ENCODE measurements at regions not wholly inside any gene's neighbourhood (a gene's known extent, or its start where the extent isn't known, plus 50 kb on each side); places are given as distances from the start of the nearest gene placed in this dataset.

DNA sequence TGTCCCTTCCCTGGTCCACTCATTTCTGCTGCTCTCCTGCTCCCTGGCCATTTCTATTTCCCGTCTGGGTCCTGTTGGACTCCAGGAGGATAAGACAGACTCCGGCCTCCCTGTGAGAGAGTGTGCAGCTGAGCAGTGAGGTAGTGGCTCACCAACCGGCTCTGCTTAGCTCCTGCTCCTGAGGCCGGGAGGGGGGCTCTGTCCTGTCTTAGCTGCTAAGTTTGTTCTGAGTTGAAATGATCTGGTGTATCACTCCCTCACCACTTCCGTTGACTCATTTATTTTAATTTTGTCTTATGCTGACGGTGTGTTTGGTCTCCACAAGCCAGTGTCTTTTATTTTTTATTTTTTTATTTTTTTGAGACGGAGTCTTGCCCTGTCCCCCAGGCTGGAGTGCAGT, 148.5 kb upstream of the PDE10A start:
- H3K4me1 Mint-ChIP-seq: peaks cover 4% of the 10 kb centered on the region
- H3K27me3 Mint-ChIP-seq (ENCODE audit: insufficient read depth, low read depth): peaks cover 9% of the 10 kb centered on the region
- Histone ChIP-seq H4K20me1 (ENCODE audit: low read depth) (no peaks in the 10 kb centered on the region), H3F3A (ENCODE audit: low read depth) (no peaks in the 10 kb centered on the region), H3K27me3 (peaks cover 12% of the 10 kb centered on the region), H3K4me3 (no peak overlapping the region), H3K4me2 (no peak overlapping the region), H3K4me1 (no peaks in the 10 kb centered on the region), H3K9ac (no peak overlapping the region), H3K79me2 (ENCODE audit: low read depth) (no peaks in the 10 kb centered on the region), H3K27ac (no peak overlapping the region), H3K36me3 (no peaks in the 10 kb centered on the region), H2AFZ (replicated peaks) (no peak overlapping the region), H3K9me3 (ENCODE audit: low read depth) (no peaks in the 10 kb centered on the region)
- no peak for DNase-seq (ENCODE audit: low spot score)
- no peak overlapping the region for H3K27ac Mint-ChIP-seq
- H3K36me3 Mint-ChIP-seq: no peaks in the 10 kb centered on the region
- TF ChIP-seq CTCF (IDR thresholded peaks at IDR 0.05) (no peak), EZH2phosphoT487 (IDR thresholded peaks at IDR 0.05) (no peak), EZH2 (IDR thresholded peaks at IDR 0.05) (no peak)
- peaks cover 11% of the 10 kb centered on the region for H3K9me3 Mint-ChIP-seq
- no peak overlapping the region for H3K4me3 Mint-ChIP-seq

DNA sequence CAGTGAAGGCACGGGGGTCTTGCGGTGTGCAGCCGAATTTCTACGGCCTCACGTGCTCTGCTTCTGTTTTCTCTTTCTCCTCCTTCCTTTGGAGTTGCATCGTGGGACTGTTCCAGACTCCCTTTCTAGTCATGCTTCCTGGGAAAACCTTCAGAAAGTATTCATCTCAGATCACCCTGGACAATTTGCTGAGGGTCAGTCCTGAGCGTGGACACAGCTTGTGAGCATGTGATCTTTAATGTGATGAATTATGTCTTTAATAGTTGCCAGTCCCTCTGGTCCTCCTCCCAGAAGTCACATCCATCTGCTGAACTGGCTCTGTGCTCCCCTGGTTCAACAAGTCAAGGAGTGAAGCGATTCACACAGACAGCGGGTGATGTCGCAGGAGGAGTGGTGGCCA, 145.0 kb upstream of the PDE10A start:
- H3K79me2 ChIP-seq (ENCODE audit: low read depth): no peaks in the 10 kb centered on the region
- H3F3A ChIP-seq (ENCODE audit: low read depth): no peaks in the 10 kb centered on the region
- H3K27me3 ChIP-seq: peaks cover 47% of the 10 kb centered on the region
- no peak overlapping the region for H3K4me2 ChIP-seq
- peaks cover 9% of the 10 kb centered on the region for H3K4me1 ChIP-seq
- no peak for DNase-seq (ENCODE audit: low spot score)
- H3K4me3 Mint-ChIP-seq: no peak overlapping the region
- H3K9me3 ChIP-seq (ENCODE audit: low read depth): no peaks in the 10 kb centered on the region
- H3K27me3 Mint-ChIP-seq (ENCODE audit: insufficient read depth, low read depth): peaks cover 8% of the 10 kb centered on the region
- H3K4me3 ChIP-seq: no peak overlapping the region
- H3K9ac ChIP-seq: no peak overlapping the region
- H3K36me3 ChIP-seq: no peaks in the 10 kb centered on the region
- H3K9me3 Mint-ChIP-seq: peaks cover 14% of the 10 kb centered on the region
- TF ChIP-seq EZH2 (IDR thresholded peaks at IDR 0.05): no peak
- no peaks in the 10 kb centered on the region for H4K20me1 ChIP-seq (ENCODE audit: low read depth)
- H3K4me1 Mint-ChIP-seq: peaks cover 4% of the 10 kb centered on the region
- no peak overlapping the region for H3K27ac ChIP-seq
- H3K27ac Mint-ChIP-seq: no peak overlapping the region
- peaks cover 1% of the 10 kb centered on the region for H3K36me3 Mint-ChIP-seq
- H2AFZ ChIP-seq (replicated peaks): no peak overlapping the region

DNA sequence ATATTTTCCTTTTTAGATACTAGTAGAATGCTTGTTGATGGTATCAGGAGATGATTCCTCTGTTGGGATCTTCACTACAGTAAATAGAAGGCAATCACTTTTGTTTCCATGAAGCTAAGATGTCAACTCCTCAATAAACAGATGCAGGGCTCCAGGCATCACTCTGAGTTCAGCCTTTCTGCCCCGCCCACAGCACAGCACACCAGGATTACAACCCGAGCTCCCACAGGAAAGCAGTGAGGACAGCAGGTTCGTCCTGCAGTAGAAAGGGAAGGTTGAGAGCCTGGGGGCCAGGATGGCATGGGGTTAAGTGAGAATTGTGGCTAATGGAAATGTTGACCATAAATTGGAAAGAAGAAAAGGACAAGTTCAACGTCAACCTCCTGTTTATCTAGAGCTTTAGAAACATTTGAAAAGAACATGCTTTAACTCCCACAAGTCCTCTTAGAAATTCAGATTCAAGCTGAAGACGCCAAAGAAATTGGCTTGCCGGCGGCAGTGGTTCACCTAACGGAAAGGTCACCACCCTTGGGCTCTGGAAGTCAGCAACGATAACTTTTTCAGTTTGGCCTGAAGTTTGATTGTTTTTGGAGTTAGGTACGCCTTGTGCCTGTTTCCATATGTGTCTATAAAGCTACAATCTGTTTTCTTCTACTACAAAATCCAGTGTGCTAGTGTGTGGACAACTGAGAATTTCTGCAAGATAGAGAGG, 144.4 kb upstream of the PDE10A start:
- Histone ChIP-seq H3K79me2 (ENCODE audit: low read depth) (no peaks in the 10 kb centered on the region), H3K4me2 (no peak overlapping the region), H4K20me1 (ENCODE audit: low read depth) (no peaks in the 10 kb centered on the region), H3K27ac (no peak overlapping the region), H3K27me3 (peaks cover 53% of the 10 kb centered on the region), H2AFZ (replicated peaks) (no peak overlapping the region), H3K4me3 (no peak overlapping the region), H3K9ac (no peak overlapping the region), H3K4me1 (peaks cover 9% of the 10 kb centered on the region), H3K36me3 (no peaks in the 10 kb centered on the region), H3K9me3 (ENCODE audit: low read depth) (no peaks in the 10 kb centered on the region), H3F3A (ENCODE audit: low read depth) (no peaks in the 10 kb centered on the region)
- no peak overlapping the region for H3K27ac Mint-ChIP-seq
- H3K27me3 Mint-ChIP-seq (ENCODE audit: insufficient read depth, low read depth): peaks cover 8% of the 10 kb centered on the region
- peaks cover 14% of the 10 kb centered on the region for H3K9me3 Mint-ChIP-seq
- TF ChIP-seq EZH2 (IDR thresholded peaks at IDR 0.05) (no peak), CTCF (IDR thresholded peaks at IDR 0.05) (no peak), EZH2phosphoT487 (IDR thresholded peaks at IDR 0.05) (no peak)
- no peak for DNase-seq (ENCODE audit: low spot score)
- H3K36me3 Mint-ChIP-seq: peaks cover 1% of the 10 kb centered on the region
- H3K4me3 Mint-ChIP-seq: no peak overlapping the region
- peaks cover 4% of the 10 kb centered on the region for H3K4me1 Mint-ChIP-seq

GRCh38 chr6:165806126-165806810, 143.2 kb upstream of the PDE10A start:
- peaks cover 4% of the 10 kb centered on the region for H3K4me1 Mint-ChIP-seq
- H3K27me3 Mint-ChIP-seq (ENCODE audit: insufficient read depth, low read depth): peaks cover 8% of the 10 kb centered on the region
- H3K4me3 Mint-ChIP-seq: peak overlapping the region; percentile 63
- peaks cover 1% of the 10 kb centered on the region for H3K36me3 Mint-ChIP-seq
- peaks cover 61% of the 10 kb centered on the region for H3K27me3 ChIP-seq
- no peaks in the 10 kb centered on the region for H3K79me2 ChIP-seq (ENCODE audit: low read depth)
- H3K9ac ChIP-seq: no peak overlapping the region
- H3K27ac Mint-ChIP-seq: no peak overlapping the region
- no peaks in the 10 kb centered on the region for H3K9me3 ChIP-seq (ENCODE audit: low read depth)
- no peak overlapping the region for H3K27ac ChIP-seq
- H3F3A ChIP-seq (ENCODE audit: low read depth): no peaks in the 10 kb centered on the region
- H3K4me1 ChIP-seq: peaks cover 9% of the 10 kb centered on the region
- no peak overlapping the region for H3K4me2 ChIP-seq
- H2AFZ ChIP-seq (replicated peaks): no peak overlapping the region
- H3K36me3 ChIP-seq: no peaks in the 10 kb centered on the region
- no peak overlapping the region for H3K4me3 ChIP-seq
- peaks cover 14% of the 10 kb centered on the region for H3K9me3 Mint-ChIP-seq
- H4K20me1 ChIP-seq (ENCODE audit: low read depth): no peaks in the 10 kb centered on the region
- TF ChIP-seq CTCF (IDR thresholded peaks at IDR 0.05) (no peak), EZH2 (IDR thresholded peaks at IDR 0.05) (no peak), EZH2phosphoT487 (IDR thresholded peaks at IDR 0.05) (no peak)
- DNase-seq (ENCODE audit: low spot score): no peak
